Aorta (tissue), 5 donors: ENCODE measurements at regions not wholly inside any gene's neighbourhood (a gene's known extent, or its start where the extent isn't known, plus 50 kb on each side); places are given as distances from the start of the nearest gene placed in this dataset.
A peak's percentile ranks its signal among the peaks of the same experiment; 100 is the strongest.

Source experiments
- ATAC-seq: fragments of 200-7000 bp; cut with Tn5 transposase; one replicate; pipeline ENCODE4 v1.9.1; 2022; ENCODE audit warnings: moderate library complexity; ENCODE audit not compliant: low FRiP score
- DNase-seq, 2 donors: peaks; one replicate each; pipeline ENCODE4 v3.0.0-alpha.2; 2020
- H3K27ac ChIP-seq, 2 donors: one replicate each; pipeline ENCODE4 v1.5.1; 2013; ENCODE audit warnings: low read length in 2 of 2, mild to moderate bottlenecking in 2 of 2, moderate library complexity in 2 of 2, control low read depth in 1 of 2, inconsistent platforms in 1 of 2, low read depth in 1 of 2
- H3K27me3 ChIP-seq, 2 donors: one replicate each; pipeline ENCODE4 v1.6.1; 2013; ENCODE audit warnings: control low read depth in 1 of 2, low read length in 1 of 2, mild to moderate bottlenecking in 1 of 2, moderate library complexity in 1 of 2; ENCODE audit not compliant: insufficient read depth in 2 of 2, control insufficient read depth in 1 of 2
- H3K36me3 ChIP-seq, 2 donors: one replicate each; pipeline ENCODE4 v1.6.1; 2013; ENCODE audit warnings: control low read depth in 1 of 2, low read length in 1 of 2, mild to moderate bottlenecking in 1 of 2; ENCODE audit not compliant: insufficient read depth in 2 of 2, control insufficient read depth in 1 of 2
- H3K4me1 ChIP-seq, 2 donors: one replicate each; pipeline ENCODE4 v1.6.1; 2013; ENCODE audit warnings: low read length in 2 of 2, control low read depth in 1 of 2, mild to moderate bottlenecking in 1 of 2, moderate library complexity in 1 of 2; ENCODE audit not compliant: insufficient read depth in 2 of 2, control insufficient read depth in 1 of 2
- H3K4me3 ChIP-seq, 2 donors: one replicate each; pipeline ENCODE4 v1.5.1; 2013; ENCODE audit warnings: low read length in 2 of 2, control low read depth in 1 of 2, mild to moderate bottlenecking in 1 of 2
- H3K9me3 ChIP-seq: one replicate; pipeline ENCODE4 v1.6.1; 2013; ENCODE audit warnings: mild to moderate bottlenecking, low read length; ENCODE audit not compliant: control insufficient read depth
- WGBS, 2 donors: extraction: QIAGEN DNeasy Blood & Tissue Kit; methylation state at CpG; one replicate each; pipeline ENCODE4 v1.1.7; 2013; 5-methylcytosine and 5-hydroxymethylcytosine counted together
- intact Hi-C, 2 donors: fragments of 100-400 bp; cut with DNase I; formaldehyde crosslinking; loops; one replicate each; pipeline versions ENCODE4 v1.14.2 to v1.15.0; 2022
- donor health status: healthy with polysubstance abuse.
- donor health status: Bipolar disorder and iron deficiency.
- donor health status: DM: no; HTN: no; CAD: no.
- donor health status: DM: no; HTN: no; CAD: no.
- donor health status: DM: yes; HTN: yes; CAD: no.

GRCh38 chr18:60662491-60662890 lies 289.9 kb upstream of the MC4R start:
- Histone ChIP-seq H3K27me3 (no peaks in the 10 kb centered on the region), H3K27ac (no peak overlapping the region), H3K4me1 (no peaks in the 10 kb centered on the region), H3K4me3 (no peak overlapping the region), H3K9me3 (no peaks in the 10 kb centered on the region), H3K36me3 (no peaks in the 10 kb centered on the region)
- intact Hi-C loops, result no loop called here
- ATAC-seq (no peak), DNase-seq (no peak)
- WGBS, 2 donors, result 92 to 93% methylated on average over 22 of the region's 22 CpGs

- intact Hi-C loops, result no loop called here
- Histone ChIP-seq H3K4me3 (no peak overlapping the region), H3K27ac (no peak overlapping the region), H3K27me3 (no peaks in the 10 kb centered on the region), H3K9me3 (no peaks in the 10 kb centered on the region), H3K36me3 (no peaks in the 10 kb centered on the region), H3K4me1 (no peaks in the 10 kb centered on the region)
- ATAC-seq, result no peak
- WGBS, 2 donors, result 92% methylated on average over 38 of the region's 38 CpGs
- DNase-seq, result peak; percentile 40 to 68
Measured at GRCh38 chr18:60663060-60663989, 290.8 kb upstream of the MC4R start.

DNA sequence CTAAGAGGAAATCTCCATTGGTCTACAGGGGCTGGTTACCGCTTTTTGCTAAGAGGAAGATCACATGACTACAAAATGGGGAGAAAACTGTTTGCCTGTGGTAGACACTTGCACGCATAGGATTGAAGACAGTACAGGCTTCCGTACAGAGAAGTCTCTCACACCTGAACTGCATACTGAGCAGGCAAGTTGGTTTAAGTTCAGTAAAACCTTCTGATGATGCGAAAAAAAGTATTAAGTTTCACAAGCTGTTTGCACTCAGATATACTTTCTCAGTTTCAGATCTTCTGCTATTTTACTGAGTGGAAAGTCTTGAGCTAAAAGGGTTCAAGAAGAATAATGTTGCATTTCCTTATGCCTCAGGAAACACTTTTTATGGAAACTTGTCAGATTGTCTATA lies 292.2 kb upstream of the MC4R start:
- no peaks in the 10 kb centered on the region for H3K4me1 ChIP-seq
- no peak overlapping the region for H3K4me3 ChIP-seq
- ATAC-seq, result no peak
- H3K9me3 ChIP-seq, result no peaks in the 10 kb centered on the region
- DNase-seq, result no peak
- 92 to 95% methylated on average over 4 of the region's 4 CpGs for WGBS, 2 donors
- no peaks in the 10 kb centered on the region for H3K27me3 ChIP-seq
- H3K27ac ChIP-seq, result no peak overlapping the region
- H3K36me3 ChIP-seq, result no peaks in the 10 kb centered on the region
- intact Hi-C loops, result no loop called here

- no peak for ATAC-seq
- WGBS, 2 donors, result 76 to 79% methylated on average over 1 of the region's 1 CpG
Measured at GRCh38 chr18:60667016-60667415, 294.4 kb upstream of the MC4R start.

GRCh38 chr18:60668583-60668982 lies 296.0 kb upstream of the MC4R start:
- no peak for DNase-seq
- Histone ChIP-seq H3K27me3 (no peaks in the 10 kb centered on the region), H3K4me1 (no peaks in the 10 kb centered on the region), H3K27ac (no peak overlapping the region), H3K4me3 (no peak overlapping the region), H3K9me3 (no peaks in the 10 kb centered on the region), H3K36me3 (no peaks in the 10 kb centered on the region)
- ATAC-seq, result no peak
- intact Hi-C loops, result no loop called here
- 79 to 82% methylated on average over 4 of the region's 4 CpGs for WGBS, 2 donors

More at GRCh38 chr18:60667016-60667415, 294.4 kb upstream of the MC4R start:
- H3K4me3 ChIP-seq, result no peak overlapping the region
- intact Hi-C loops, result no loop called here
- H3K27ac ChIP-seq, result no peak overlapping the region
- H3K4me1 ChIP-seq, result no peaks in the 10 kb centered on the region
- no peaks in the 10 kb centered on the region for H3K9me3 ChIP-seq
- no peaks in the 10 kb centered on the region for H3K36me3 ChIP-seq
- no peak for DNase-seq
- no peaks in the 10 kb centered on the region for H3K27me3 ChIP-seq

GRCh38 chr18:60669938-60670337 lies 297.4 kb upstream of the MC4R start:
- no peak overlapping the region for H3K4me3 ChIP-seq
- DNase-seq, result no peak
- H3K4me1 ChIP-seq, result no peaks in the 10 kb centered on the region
- H3K27ac ChIP-seq, result no peak overlapping the region
- ATAC-seq, result no peak
- no peaks in the 10 kb centered on the region for H3K36me3 ChIP-seq
- H3K9me3 ChIP-seq, result no peaks in the 10 kb centered on the region
- H3K27me3 ChIP-seq, result no peaks in the 10 kb centered on the region
- intact Hi-C loops, result no loop called here

DNA sequence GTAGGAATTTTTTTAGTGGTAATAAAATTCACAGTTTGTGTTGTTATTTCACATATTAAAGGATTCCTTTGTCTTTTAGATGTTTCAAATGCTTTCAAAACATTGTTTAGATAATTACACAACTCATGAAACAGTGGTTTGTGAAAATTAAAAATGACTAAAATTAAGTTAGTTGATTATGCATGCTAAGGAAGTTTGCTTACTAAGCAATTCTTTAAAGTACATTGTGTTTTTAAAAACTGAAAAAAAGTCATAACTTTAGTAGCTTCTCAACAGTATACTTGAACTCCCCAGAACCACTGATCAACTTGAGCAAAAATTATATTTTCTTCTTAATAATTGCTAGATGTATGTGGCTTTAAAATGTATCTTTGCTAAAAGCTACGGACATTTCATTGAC lies 298.4 kb upstream of the MC4R start:
- WGBS, 2 donors, result 56 to 71% methylated on average over 1 of the region's 1 CpG

DNA sequence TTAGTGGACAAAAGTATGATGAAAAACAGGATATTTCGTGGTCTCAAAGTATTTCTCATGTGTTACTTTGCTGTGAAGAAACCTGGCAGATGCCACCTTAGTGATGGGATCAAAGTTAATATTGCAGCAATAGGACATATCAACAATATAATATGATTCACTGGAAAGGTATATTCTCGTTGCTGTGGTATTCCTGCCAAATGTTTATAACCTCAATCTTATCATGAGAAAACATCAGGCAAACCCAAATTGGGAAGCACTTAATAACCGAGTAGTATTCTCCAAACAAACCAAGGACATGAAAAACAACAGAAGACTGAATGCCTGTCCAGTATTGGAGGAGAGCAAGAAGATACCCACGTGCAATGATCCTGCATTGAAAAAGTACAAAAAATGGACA lies 302.6 kb upstream of the MC4R start:
- H3K4me1 ChIP-seq, result no peaks in the 10 kb centered on the region
- no peak overlapping the region for H3K27ac ChIP-seq
- no peaks in the 10 kb centered on the region for H3K9me3 ChIP-seq
- intact Hi-C loops, result no loop called here
- no peak overlapping the region for H3K4me3 ChIP-seq
- H3K27me3 ChIP-seq, result no peaks in the 10 kb centered on the region
- no peak for DNase-seq
- no peaks in the 10 kb centered on the region for H3K36me3 ChIP-seq
- 45 to 52% methylated on average over 4 of the region's 4 CpGs for WGBS, 2 donors
- ATAC-seq, result no peak

More for the DNA sequence above, 298.4 kb upstream of the MC4R start:
- no peaks in the 10 kb centered on the region for H3K9me3 ChIP-seq
- no peak for ATAC-seq
- H3K36me3 ChIP-seq, result no peaks in the 10 kb centered on the region
- DNase-seq, result no peak
- H3K27ac ChIP-seq, result no peak overlapping the region
- H3K4me1 ChIP-seq, result no peaks in the 10 kb centered on the region
- no peaks in the 10 kb centered on the region for H3K27me3 ChIP-seq
- no peak overlapping the region for H3K4me3 ChIP-seq
- intact Hi-C loops, result no loop called here

DNA sequence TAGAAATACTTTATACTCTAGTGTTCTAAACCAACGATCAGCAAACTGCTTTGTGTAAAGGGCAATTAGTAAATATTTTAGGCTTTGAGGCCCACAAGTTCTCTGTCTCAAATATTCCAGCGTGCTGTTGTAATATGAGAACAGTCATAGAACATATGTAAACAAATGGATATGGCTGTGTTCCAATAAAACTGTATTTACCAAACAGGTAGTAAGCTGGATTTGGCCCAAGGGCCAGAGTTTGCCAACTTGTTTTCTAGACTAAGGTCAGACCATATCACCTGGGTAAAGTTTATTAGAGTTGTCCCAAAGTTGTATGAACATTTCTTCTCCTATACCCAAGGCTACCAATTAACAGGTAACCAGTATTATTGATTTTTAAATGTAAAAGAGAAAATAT lies 303.2 kb upstream of the MC4R start:
- no peak for ATAC-seq

More for the DNA sequence above, 303.2 kb upstream of the MC4R start:
- Histone ChIP-seq H3K4me3 (no peak overlapping the region), H3K27me3 (no peaks in the 10 kb centered on the region), H3K27ac (no peak overlapping the region), H3K9me3 (no peaks in the 10 kb centered on the region), H3K4me1 (no peaks in the 10 kb centered on the region), H3K36me3 (no peaks in the 10 kb centered on the region)
- no peak for DNase-seq
- intact Hi-C loops, result no loop called here
- WGBS, 2 donors, result 63 to 67% methylated on average over 2 of the region's 2 CpGs
